Neural cell (in vitro differentiated cells): ENCODE measurements at regions not wholly inside any gene's neighbourhood (a gene's known extent, or its start where the extent isn't known, plus 50 kb on each side); places are given as distances from the start of the nearest gene placed in this dataset.

Experiments
- CTCF ChIP-seq: fragments of 450-650 bp; IDR thresholded peaks from 2 replicates; pipeline ENCODE4 v1.5.1; 2014; ENCODE audit warnings: antibody characterized with exemption, mild to moderate bottlenecking, moderate library complexity; ENCODE audit not compliant: poor library complexity, severe bottlenecking
- TAF1 ChIP-seq: IDR thresholded peaks from 2 replicates; pipeline ENCODE4 v1.6.1; 2012; ENCODE audit warnings: low read depth

GRCh38 chr10:105514106-105514505 lies 873.0 kb downstream of the SORCS3 start:
- TF ChIP-seq CTCF (no peak), TAF1 (no peak)
